Keratinocyte (primary cell): ENCODE measurements at regions not wholly inside any gene's neighbourhood (a gene's known extent, or its start where the extent isn't known, plus 50 kb on each side); places are given as distances from the start of the nearest gene placed in this dataset.

Source experiments
- CTCF ChIP-seq, 3 experiments: IDR thresholded peaks in 1 of 3; conservative IDR thresholded peaks in 1 of 3; optimal IDR thresholded peaks in 1 of 3; 2 replicates in 2 of 3; 3 replicates in 1 of 3; pipeline versions ENCODE3 to v1.5.1; 2011; ENCODE audit warnings: low read length in 3 of 3, mild to moderate bottlenecking in 3 of 3, moderate library complexity in 2 of 3, control low read depth in 1 of 3, inconsistent platforms in 1 of 3; ENCODE audit not compliant: insufficient read depth in 2 of 3; ENCODE audit errors: extremely low read depth in 1 of 3
- EZH2 ChIP-seq: IDR thresholded peaks from one replicate; pipeline ENCODE4 v1.6.1; 2012; ENCODE audit warnings: inconsistent platforms, mild to moderate bottlenecking, low read length, moderate library complexity

- TF ChIP-seq CTCF (optimal IDR thresholded peaks at IDR 0.05 in 1 of 3, IDR thresholded peaks at IDR 0.05 in 1 of 3, conservative IDR thresholded peaks at IDR 0.05 in 1 of 3; ENCODE audit: extremely low read depth in 1 of 3, insufficient read depth in 2 of 3, low read length in 3 of 3) (no peak), EZH2 (no peak)
Observed at GRCh38 chr2:176540995-176541394, 271.8 kb downstream of the MTX2 start.
